ENCODE measurements at regions not wholly inside any gene's neighbourhood (a gene's known extent, or its start where the extent isn't known, plus 50 kb on each side); places are given as distances from the start of the nearest gene placed in this dataset.

- no peak for DNase-seq
These were observed 427.8 kb upstream of the ZMIZ1 start for GRCh38 chr10:78640796-78641636.

- DNase-seq: no peak
These were observed 427.1 kb upstream of the ZMIZ1 start for GRCh38 chr10:78641693-78642092.

GRCh38 chr10:78642269-78642816 lies 426.4 kb upstream of the ZMIZ1 start:
- DNase-seq: no peak

DNA sequence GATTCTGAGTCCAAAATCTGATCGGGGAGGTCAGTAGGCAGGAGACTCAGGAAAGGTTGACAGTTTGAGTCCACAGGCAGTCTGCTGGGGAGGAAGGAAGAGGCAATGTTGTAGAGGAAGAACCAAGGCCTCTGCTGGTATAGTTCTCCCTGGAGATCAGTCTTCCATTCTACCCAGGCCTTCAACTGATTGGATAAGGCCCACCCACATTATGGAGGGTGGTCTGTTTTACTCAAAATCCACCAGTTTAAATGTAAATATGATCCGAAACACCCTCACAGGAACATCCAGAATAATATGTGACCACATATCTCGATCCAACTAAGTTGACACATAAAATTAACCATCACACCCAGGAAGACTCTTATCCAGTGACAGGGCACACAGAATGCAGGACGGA lies 425.3 kb upstream of the ZMIZ1 start:
- DNase-seq: no peak

DNA sequence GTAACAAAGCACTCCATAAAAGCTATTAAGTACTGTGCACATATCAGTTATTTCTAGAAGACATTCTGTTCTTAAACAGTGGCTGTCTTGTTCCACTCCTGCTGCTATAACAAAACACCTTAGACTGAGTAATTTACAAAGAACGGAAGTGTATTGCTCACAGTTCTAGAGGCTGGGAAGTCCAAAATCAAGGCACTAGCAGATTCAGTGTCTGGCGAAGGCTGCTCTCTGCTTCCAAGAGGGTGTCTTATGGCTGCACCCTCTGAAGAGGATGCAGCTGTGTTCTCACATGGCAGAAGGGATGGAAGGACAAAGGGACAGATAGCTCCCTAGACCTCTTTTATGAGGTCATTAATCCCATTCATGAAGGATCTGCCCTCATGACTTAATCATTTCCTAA lies 424.2 kb upstream of the ZMIZ1 start:
- no peak for DNase-seq

- no peak for DNase-seq
These were observed 423.5 kb upstream of the ZMIZ1 start for GRCh38 chr10:78645169-78645686.

- no peak for DNase-seq
These were observed 422.8 kb upstream of the ZMIZ1 start for GRCh38 chr10:78645975-78646374.

- DNase-seq: no peak
These were observed 420.4 kb upstream of the ZMIZ1 start for GRCh38 chr10:78648256-78648860.

- DNase-seq: no peak
These were observed 419.3 kb upstream of the ZMIZ1 start for GRCh38 chr10:78649429-78649828.

GRCh38 chr10:78650122-78650521 lies 418.6 kb upstream of the ZMIZ1 start:
- no peak for DNase-seq

- DNase-seq: no peak
These were observed 417.5 kb upstream of the ZMIZ1 start for GRCh38 chr10:78651287-78651686.

DNA sequence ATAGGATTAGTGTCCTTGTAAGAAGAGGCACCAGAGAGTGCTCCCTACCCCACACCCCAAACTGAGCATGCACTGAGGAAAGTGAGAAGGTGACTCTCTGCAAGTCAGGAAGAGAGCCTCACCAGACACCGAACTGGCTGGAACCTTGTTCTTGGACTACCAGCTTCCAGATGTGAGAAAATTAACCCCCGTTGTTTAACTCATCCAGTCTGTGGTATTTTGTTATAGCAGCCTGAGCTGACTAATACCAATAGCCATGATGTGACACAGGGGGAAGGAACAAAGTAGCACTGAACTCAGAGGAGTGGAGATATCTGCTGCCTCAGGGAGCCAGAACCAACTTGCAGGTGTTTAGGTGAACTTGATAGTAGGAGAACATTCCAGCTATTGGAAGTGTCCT lies 415.2 kb upstream of the ZMIZ1 start:
- DNase-seq: no peak

DNA sequence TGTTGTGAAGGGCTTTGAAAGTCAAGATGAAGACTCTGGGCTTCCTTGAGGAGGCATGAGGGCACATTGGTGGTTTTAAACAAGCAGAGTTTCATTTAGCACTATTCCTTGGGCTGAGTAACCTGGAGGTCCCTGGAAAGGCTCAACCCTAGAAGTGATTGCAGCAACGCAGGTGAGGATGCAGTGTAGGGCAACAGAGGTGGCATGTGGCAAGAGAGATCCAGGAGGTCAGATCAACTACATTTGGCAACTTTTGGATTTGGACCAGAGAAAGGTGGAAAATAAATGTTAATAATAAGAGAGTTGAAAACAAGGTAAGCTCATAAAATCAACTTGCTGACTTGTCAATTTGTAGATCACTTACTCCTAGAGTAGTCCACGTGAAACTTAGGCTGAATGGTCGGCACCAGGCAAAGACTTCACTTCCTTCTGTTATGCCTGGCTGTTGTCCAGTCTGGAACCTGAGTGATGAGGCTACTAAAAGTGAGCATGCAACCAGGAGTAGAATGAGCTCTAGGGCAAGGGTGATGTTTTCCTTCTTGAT lies 414.6 kb upstream of the ZMIZ1 start:
- no peak for DNase-seq

GRCh38 chr10:78655979-78656378 lies 412.8 kb upstream of the ZMIZ1 start:
- DNase-seq: no peak

GRCh38 chr10:78656417-78657162 lies 412.2 kb upstream of the ZMIZ1 start:
- DNase-seq: no peak

- peak; percentile 88 for DNase-seq
These were observed 411.5 kb upstream of the ZMIZ1 start for GRCh38 chr10:78657163-78657861.

GRCh38 chr10:78657862-78658165 lies 411.0 kb upstream of the ZMIZ1 start:
- no peak for DNase-seq

GRCh38 chr10:78658645-78659597 lies 409.8 kb upstream of the ZMIZ1 start:
- DNase-seq: no peak

GRCh38 chr10:78659598-78659967 lies 409.2 kb upstream of the ZMIZ1 start:
- DNase-seq: no peak

- no peak for DNase-seq
These were observed 408.2 kb upstream of the ZMIZ1 start for GRCh38 chr10:78660446-78661106.

DNA sequence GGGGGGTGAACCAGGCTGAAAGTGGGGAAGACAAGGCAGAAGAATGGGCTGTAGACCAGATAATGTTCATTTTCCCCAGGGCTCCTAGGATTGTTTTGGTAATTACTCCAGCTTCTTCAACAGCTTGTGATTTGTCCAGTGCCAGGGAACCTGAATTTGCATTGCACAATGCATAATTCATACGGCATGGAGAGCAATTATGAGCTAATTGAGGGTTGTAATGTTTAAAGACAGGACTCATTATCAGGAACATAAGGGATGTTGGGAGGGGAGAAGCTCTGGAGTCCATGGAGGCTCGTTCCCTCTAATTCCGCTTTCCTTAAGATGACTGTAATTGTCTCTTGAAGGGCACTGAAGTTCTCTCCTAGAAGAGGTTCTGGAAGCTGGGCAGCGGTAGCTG lies 405.0 kb upstream of the ZMIZ1 start:
- DNase-seq: no peak

Measured in stimulated activated CD8-positive, alpha-beta memory T cell treated with anti-CD3 and anti-CD28 coated beads, Interleukin-4, amount 100 ng/mL, for 48 hours (primary cell).